Right atrium auricular region (tissue), 2 donors: ENCODE measurements at regions not wholly inside any gene's neighbourhood (a gene's known extent, or its start where the extent isn't known, plus 50 kb on each side); places are given as distances from the start of the nearest gene placed in this dataset.

Experiments used
- DNase-seq: peaks from one replicate; pipeline ENCODE4 v3.0.0-alpha.2; 2019; ENCODE audit warnings: low spot score
- H3K27ac ChIP-seq, 2 donors: fragments of 200-600 bp; sonication (generic); 1 replicate in 1 of 2; 2 replicates in 1 of 2; pipeline ENCODE4 v1.5.1; 2016 to 2019
- H3K27me3 ChIP-seq, 2 donors: fragments of 200-600 bp; sonication (generic); one replicate each; pipeline versions ENCODE4 v1.5.1 to v1.6.0; 2017 to 2019
- H3K36me3 ChIP-seq: fragments of 200-600 bp; sonication (generic); one replicate; pipeline ENCODE4 v1.5.1; 2016
- H3K4me1 ChIP-seq, 2 donors: fragments of 200-600 bp; sonication (generic); one replicate each; pipeline versions ENCODE4 v1.5.1 to v1.6.0; 2017 to 2019
- H3K4me3 ChIP-seq, 2 donors: fragments of 200-600 bp; sonication (generic); 1 replicate in 1 of 2; 2 replicates in 1 of 2; pipeline ENCODE4 v1.5.1; 2017 to 2019; ENCODE audit warnings: mild to moderate bottlenecking in 1 of 2, moderate library complexity in 1 of 2
- H3K9me3 ChIP-seq, 2 donors: fragments of 200-600 bp; sonication (generic); one replicate each; pipeline ENCODE4 v1.5.1; 2019
- CTCF ChIP-seq, 2 donors: fragments of 200-600 bp; sonication (generic); IDR thresholded peaks; one replicate each; pipeline ENCODE4 v1.5.1; 2019; ENCODE audit warnings: antibody characterized with exemption in 2 of 2

DNA sequence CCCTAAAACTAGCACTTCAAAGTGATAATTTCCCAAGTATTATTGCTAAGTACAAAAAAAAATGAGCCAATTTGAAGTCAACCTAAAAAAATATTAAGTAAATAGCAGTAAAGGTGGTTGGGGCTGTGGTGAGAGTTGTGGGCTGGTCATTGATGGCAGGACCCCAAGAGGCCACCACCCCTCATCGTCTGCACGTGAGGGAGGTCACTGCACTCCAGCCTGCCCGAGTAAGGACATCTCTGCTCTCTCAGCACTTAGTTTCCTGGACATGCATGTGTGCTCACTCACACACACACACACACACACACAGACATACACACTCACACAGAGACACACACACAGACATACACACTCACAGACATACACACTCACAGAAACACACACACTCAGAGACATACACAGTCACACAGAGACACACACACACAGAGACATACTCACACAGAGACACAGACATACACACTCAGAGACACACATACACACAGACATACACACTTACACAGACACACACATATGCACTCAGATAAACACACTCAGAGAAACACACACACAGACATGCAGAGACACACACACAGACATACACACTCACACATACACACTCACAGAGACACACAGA is 127.2 kb upstream of the SOX1 start:
- DNase-seq = peak; percentile 30
- H3K27me3 ChIP-seq = no peaks in the 10 kb centered on the region
- no peaks in the 10 kb centered on the region for H3K36me3 ChIP-seq
- no peak overlapping the region for H3K4me3 ChIP-seq
- H3K4me1 ChIP-seq = no peaks in the 10 kb centered on the region
- H3K9me3 ChIP-seq = no peaks in the 10 kb centered on the region
- no peak for TF ChIP-seq CTCF (IDR thresholded peaks at IDR 0.05)
- H3K27ac ChIP-seq = no peak overlapping the region

DNA sequence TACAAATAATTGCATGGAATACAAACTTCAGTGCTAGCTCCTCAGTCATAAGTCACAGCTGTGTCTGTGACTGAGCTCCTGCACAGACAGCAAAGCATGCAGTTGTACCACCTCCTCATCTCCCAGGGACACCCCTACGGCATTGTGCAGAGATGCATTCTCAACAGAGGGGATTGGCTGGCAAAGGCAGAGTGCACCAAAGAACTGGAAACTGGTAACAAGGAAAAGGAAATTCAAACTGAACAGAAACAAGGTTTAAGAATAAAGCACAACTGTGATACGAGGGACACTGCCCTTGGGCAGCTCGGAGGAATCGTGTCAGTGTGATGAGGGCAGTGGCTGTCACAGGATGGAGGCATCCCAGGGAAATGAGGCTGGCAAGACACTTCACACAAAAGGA is 126.1 kb upstream of the SOX1 start:
- Histone ChIP-seq H3K27me3 (no peaks in the 10 kb centered on the region), H3K9me3 (no peaks in the 10 kb centered on the region), H3K27ac (no peak overlapping the region), H3K4me3 (no peak overlapping the region), H3K4me1 (no peaks in the 10 kb centered on the region), H3K36me3 (no peaks in the 10 kb centered on the region)
- no peak for TF ChIP-seq CTCF (IDR thresholded peaks at IDR 0.05)
- peak; percentile 36 for DNase-seq

- Histone ChIP-seq H3K27me3 (no peaks in the 10 kb centered on the region), H3K9me3 (no peaks in the 10 kb centered on the region), H3K36me3 (no peaks in the 10 kb centered on the region), H3K4me1 (no peaks in the 10 kb centered on the region), H3K4me3 (no peak overlapping the region), H3K27ac (no peak overlapping the region)
- TF ChIP-seq CTCF (IDR thresholded peaks at IDR 0.05) = no peak
- DNase-seq = peak; percentile 13
Observed at GRCh38 chr13:111941845-111942447, 125.0 kb upstream of the SOX1 start.

DNA sequence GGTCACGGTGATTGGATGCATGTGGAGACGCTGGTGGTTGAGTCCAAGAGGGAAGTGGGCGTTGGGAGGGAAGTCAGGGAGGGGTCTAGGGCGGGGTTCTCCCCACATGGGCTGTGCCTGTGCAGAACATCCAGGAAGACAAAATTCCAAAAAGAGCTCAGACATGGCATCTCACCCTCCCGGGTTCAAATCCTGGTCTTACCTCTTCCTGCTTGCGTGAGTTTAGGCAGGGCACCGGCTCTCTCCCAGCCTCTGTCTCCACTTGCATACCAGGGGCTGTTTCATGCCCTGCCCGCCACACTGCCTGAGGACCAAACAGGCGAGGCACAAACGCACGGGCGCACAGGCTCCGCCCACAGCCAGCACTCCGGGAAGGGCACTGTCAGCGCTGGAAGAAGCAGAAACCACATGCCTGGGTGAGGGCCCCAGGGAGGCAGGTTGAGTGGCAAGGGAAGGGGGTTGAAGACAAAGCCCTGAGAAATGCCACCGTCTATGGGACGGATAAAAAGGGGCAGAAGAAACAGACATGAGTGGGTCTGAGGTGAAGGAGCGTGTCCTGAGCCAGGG is 123.6 kb upstream of the SOX1 start:
- peak; percentile 32 for DNase-seq

DNA sequence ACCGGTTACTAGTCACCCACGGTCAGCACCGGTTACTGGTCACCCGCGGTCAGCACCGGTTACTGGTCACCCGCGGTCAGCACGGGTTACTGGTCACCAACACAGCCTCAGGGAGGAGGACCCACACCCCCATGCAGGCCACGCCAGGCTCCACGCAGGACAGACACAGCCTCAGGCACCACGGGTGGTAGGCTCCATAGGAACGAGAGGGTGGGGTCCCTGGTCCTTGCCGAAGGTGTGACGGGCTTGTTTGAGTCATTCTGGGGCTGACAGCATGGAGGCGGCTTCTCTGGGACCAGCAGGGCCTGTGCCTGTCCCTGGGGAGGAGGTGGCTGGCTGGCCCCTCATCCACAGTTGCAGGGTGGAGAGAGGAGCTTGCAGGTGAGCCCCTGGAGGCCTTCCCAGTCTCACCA is 122.8 kb upstream of the SOX1 start:
- Histone ChIP-seq H3K36me3 (no peaks in the 10 kb centered on the region), H3K4me3 (no peak overlapping the region), H3K9me3 (no peaks in the 10 kb centered on the region), H3K27ac (no peak overlapping the region), H3K27me3 (no peaks in the 10 kb centered on the region), H3K4me1 (no peaks in the 10 kb centered on the region)
- DNase-seq = peak; percentile 11
- TF ChIP-seq CTCF (IDR thresholded peaks at IDR 0.05) = no peak

More for the DNA sequence above, 123.6 kb upstream of the SOX1 start:
- Histone ChIP-seq H3K9me3 (no peaks in the 10 kb centered on the region), H3K27me3 (no peaks in the 10 kb centered on the region), H3K4me1 (no peaks in the 10 kb centered on the region), H3K27ac (no peak overlapping the region), H3K4me3 (no peak overlapping the region), H3K36me3 (no peaks in the 10 kb centered on the region)
- TF ChIP-seq CTCF (IDR thresholded peaks at IDR 0.05) = no peak
